ENCODE measurements at regions not wholly inside any gene's neighbourhood (a gene's known extent, or its start where the extent isn't known, plus 50 kb on each side); places are given as distances from the start of the nearest gene placed in this dataset.
"Not testable (repeated sequence)": the region's sequence is repeated elsewhere in the genome, so short reads cannot be mapped to it uniquely, and the experiment has no call there.

DNA sequence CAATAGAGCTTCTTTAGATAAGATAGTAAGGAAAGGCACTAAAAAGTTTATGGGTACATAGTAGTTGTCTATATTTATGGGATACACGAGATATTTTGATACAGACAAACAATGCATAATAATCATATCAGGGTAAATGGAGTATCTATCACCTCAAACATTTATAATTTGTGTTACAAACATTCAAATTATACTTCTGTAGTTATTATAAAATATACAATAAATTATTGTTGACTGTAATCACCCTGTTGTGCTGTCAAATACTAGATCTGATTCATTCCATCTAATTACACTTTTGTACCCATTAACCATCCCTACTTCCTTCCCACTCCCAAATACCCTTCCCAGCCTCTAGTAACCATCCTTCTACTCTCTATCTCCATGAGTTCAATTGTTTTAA, 179.7 kb downstream of the FOXG1 start:
- DNase-seq, result no peak

DNA sequence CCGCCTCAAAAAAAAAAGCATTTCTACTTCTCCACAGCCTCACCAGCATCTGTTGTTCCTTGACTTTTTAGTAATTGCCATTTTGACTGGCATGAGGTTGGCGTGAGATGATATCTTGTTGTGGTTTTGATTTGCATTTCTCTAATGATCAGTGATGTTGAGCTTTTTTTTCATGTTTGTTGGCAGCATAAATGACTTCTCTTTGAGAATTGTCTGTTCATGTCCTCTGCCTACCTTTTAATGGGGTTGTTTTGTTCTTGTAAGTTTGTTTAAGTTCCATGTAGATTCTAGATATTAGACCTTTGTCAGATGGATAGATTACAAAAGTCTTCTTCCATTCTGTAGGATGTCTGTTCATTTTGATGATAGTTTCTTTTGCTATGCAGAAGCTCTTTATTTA, 182.9 kb downstream of the FOXG1 start:
- no peak for DNase-seq

- DNase-seq, result no peak
Observed at GRCh38 chr14:28952161-28952560, 185.6 kb downstream of the FOXG1 start.

DNA sequence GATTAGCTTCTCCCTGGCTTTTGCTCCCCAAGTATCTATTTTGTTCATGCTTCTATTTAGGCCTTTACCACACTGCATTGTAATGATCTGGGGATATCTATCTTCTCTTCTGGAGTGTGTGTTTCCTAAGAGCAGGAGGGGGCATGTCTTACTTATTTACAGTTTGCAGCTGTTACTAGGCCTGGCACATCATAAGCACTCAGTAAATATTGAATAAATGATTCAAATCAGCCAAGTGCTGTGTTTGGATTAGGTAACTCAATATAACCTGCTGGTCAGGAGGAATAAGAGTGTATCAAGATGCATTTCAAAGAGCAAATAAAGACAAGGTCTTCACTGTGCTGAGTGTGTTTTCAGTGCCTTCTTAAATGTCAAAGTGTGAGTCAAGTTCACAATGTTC, 186.1 kb downstream of the FOXG1 start:
- no peak for DNase-seq

DNA sequence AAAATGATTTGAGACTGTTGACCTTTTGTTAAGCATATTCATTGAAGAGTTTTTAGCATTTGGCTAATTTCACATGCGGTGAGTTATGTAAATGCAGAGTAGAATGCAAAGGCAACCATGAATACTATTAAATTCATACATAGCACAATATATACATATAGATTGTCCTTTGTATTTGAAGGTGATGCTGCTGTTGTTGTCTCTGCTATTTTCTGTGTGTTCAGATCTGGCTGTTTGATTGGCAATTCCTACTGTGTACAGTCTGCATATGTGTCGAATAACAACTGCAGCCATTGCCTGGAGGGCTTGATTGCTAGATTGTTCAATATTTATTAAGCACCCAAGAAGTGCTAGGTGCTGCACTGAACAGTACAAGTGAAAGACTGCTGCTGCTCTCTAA, 187.4 kb downstream of the FOXG1 start:
- DNase-seq, result no peak

GRCh38 chr14:28966416-28967233, 200.0 kb downstream of the FOXG1 start:
- no peak for DNase-seq

GRCh38 chr14:28975084-28975483, 208.5 kb downstream of the FOXG1 start:
- no peak for DNase-seq

DNA sequence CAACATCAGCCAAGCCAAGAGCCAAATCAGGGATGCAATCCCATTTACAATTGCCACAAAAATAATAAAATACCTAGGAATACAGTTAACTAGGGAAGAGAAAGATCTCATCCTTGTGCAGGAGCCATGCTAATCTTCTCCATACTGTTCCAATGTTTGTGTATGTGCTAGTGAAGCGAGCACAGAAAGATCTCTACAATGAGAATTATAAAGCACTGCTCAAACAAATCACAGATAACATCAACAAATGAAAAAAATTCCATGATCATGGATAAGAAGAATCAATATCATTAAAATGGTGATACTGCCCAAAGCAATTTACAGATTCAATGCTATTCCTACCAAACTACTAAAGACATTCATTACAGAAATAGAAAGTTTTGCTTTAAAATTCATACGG, 215.6 kb downstream of the FOXG1 start:
- DNase-seq, result no peak

DNA sequence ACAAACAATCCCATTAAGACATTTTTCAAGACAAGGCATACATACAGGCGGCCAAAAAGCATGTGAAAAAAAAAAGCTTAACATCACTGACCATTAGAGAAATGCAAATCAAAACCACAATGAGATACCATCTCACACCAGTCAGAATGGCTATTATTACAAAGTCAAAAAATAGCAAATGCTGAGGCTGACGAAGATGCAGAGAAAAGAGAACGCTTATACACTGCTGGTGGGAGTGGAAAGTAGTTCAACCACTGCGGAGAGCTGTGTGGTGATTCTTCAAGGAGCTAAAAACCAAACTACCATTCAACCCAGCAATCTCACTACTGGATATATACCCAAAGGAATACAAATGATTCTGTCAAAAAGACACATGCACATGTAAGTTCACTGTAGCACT, 216.7 kb downstream of the FOXG1 start:
- no peak for DNase-seq

- DNase-seq, result no peak
Observed at GRCh38 chr14:28987516-28987915, 220.9 kb downstream of the FOXG1 start.

DNA sequence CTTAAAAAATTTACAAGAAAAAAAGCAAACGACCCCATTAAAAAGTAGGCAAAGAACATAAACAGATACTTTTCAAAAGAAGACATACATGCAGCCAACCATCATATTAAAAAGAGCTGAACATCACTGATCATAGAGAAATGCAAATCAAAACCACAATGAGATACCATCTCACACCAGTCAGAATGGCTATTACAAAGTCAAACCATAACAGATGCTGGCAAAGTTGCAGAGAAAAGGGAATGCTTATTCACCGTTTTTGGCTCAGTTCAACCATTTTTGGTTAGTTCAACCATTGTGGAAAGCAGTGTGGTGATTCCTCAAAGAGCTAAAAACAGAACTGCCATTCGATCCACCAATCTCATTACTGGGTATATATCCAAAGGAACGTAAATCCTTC, 230.6 kb downstream of the FOXG1 start:
- not testable (repeated sequence) for DNase-seq

DNA sequence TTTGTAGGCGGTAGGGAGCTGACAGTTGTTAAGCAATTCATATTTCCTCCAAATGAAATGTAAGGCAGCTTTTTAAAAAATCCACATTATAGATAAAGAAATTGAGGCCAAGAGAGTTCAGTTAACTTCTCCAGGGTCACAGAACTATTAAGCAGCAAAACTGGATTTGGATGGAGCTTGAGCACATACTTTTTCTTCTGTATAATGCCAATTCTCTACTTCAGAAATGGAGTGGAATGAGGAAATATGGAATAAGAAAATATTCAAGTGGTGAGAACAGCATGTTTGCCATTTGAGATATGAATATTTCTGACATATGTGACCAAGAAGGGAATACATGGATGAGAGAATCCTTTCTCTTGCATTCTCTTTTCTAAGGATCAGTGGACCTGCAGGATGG, 233.1 kb downstream of the FOXG1 start:
- DNase-seq, result no peak

- no peak for DNase-seq
Observed at GRCh38 chr14:29005647-29006046, 239.1 kb downstream of the FOXG1 start.

- no peak for DNase-seq
Observed at GRCh38 chr14:29007990-29008389, 241.4 kb downstream of the FOXG1 start.

- peak; percentile 13 for DNase-seq
Observed at GRCh38 chr14:29016050-29016900, 249.7 kb downstream of the FOXG1 start.

GRCh38 chr14:29023505-29023904, 256.9 kb downstream of the FOXG1 start:
- DNase-seq, result not testable (repeated sequence)

- not testable (repeated sequence) for DNase-seq
Observed at GRCh38 chr14:29027441-29027840, 260.9 kb downstream of the FOXG1 start.

DNA sequence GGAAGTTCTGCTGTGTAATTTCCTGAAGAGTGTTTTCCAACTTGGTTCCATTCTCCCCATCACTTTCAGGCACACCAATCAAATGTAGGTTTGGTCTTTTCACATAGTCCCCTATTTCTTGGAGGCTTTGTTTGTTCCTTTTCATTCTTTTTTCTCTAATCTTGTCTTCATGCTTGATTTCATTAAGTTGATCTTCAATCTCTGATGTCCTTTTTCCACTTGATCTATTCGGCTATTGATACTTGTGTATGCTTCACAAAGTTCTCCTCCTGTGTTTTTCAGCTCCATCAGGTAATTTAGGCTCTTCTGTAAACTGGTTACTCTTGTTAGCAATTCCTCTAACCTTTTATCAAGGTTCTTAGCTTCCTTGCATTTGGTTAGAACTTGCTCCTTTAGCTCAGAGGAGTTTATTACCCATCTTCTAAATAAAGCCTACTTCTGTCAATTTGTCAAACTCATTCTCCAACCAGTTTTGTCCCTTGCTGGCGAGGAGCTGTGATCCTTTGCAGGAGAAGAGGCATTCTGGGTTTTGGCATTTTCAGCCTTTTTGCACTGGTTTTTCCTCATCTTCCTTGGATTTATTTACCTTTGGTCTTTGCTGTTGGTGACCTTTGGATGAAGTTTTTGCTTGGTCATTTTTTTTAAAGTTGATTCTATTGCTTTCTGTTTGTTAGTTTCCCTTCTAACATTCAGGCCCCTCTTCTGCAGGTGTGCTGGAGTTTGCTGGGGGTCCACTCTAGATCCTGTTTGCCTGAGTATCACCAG, 261.5 kb downstream of the FOXG1 start:
- not testable (repeated sequence) for DNase-seq

DNA sequence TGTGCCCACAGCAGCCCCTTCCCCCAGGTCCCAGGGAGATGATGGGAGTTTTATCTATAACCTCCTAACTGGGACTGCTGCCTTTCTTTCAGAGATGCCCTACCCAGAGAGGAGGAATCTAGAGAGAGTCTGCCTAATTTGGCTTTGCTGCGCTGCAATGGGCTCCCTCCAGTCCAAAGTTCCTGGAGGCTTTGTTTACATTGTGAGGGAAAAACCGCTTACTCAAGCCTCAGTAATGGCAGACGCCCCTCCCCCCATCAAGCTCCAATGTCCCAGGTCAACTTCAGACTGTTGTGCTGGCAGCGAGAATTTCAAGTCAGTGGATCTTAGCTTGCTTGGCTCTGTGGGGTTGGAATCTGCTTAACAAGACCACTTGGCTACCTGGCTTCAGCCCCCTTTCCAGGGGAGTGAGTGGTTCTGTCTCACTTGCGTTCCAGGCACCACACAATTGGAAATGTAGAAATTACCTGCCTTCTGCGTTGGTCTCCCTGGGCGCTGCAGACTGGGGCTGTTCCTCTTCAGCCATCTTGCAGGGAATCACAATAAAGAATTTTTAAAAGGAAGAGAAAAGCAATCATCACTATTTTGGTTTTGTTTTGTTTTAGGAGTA, 262.5 kb downstream of the FOXG1 start:
- no peak for DNase-seq

DNA sequence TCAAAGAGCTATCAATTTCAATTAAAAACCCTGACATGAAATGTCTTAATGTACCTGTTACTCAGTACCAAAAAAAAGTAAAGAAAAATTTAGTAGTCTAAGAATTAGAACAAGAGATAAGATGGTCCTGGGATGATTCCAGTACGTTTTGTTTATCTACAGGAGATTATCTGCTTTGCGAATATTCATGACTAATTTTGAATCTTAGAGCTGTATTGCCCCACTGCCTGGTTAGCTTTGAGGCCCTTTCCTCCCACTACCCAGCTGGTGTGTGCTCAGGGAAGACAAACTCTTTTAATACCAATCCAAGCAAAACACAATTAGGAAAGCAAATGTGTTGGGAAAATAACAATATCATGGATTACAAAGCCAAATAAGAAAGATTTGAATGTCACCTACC, 263.5 kb downstream of the FOXG1 start:
- DNase-seq, result no peak

DNA sequence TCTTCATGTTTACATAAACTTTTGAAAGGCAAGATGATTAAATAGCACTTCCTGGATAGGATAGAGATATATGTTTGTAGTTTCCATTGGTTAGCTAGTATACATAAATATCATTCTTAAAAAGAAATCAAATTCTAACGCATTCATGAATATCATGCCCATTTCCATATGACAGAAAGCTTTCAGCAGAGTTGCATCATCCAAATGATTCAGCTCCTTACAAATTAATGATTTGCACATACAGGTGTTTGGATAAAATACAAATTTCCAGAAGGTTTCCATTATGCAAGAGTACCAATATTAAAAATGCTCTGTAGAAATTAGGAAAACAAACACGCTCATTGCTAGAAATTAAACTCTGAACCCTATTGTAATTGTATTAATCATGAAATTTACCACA, 264.4 kb downstream of the FOXG1 start:
- no peak for DNase-seq

- no peak for DNase-seq
Observed at GRCh38 chr14:29035134-29035533, 268.5 kb downstream of the FOXG1 start.
